ENCODE measurements at regions not wholly inside any gene's neighbourhood (a gene's known extent, or its start where the extent isn't known, plus 50 kb on each side); places are given as distances from the start of the nearest gene placed in this dataset.
"Not testable (repeated sequence)": the region's sequence is repeated elsewhere in the genome, so short reads cannot be mapped to it uniquely, and the experiment has no call there.

GRCh38 chr5:87756951-87757350 lies 344.2 kb upstream of the CCNH start:
- DNase-seq (ENCODE audit: low read depth in 4 of 4, low spot score in 3 of 4), result no peak

DNA sequence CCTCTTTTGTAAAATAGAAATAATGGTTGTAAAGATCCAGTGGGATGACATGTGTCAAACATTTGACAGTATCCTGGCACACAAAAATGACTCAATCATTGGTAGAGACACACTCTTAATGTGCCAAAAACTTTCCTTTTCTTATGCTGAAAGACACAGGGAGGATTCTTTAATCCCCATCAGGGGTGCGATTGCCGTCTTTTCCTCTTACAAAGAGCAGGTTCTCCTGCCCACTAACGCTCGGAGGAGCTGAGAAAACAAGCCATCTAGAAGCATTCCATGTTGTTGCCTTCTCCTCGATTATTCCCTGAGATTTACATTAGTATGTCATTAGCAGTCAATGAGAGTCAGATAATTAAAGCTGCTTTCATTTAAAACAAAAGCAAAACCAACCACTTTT lies 342.6 kb upstream of the CCNH start:
- no peak for DNase-seq (ENCODE audit: low read depth in 4 of 4, low spot score in 3 of 4)

- DNase-seq (ENCODE audit: low read depth in 4 of 4, low spot score in 3 of 4), result no peak
Measured at GRCh38 chr5:87754009-87754757, 341.5 kb upstream of the CCNH start.

DNA sequence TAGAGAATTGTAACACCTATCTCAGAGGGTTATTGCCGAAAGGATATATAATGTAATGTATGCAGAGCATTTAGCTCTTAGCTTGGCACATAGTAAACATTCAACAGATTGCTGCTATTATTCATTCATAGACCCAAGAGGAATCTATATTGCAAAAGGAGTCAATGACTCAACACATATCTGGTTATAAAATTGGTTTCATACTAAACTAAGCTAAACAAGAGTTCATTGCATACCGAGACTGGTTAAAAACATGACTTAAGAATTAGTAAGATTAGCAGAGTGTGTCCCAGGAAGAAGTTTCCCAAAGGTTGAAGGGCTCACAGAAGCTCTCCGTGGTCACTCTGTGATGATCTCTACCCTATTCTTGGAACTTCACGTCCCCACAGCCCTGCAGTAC lies 339.6 kb upstream of the CCNH start:
- DNase-seq (ENCODE audit: low read depth in 4 of 4, low spot score in 3 of 4), result no peak

DNA sequence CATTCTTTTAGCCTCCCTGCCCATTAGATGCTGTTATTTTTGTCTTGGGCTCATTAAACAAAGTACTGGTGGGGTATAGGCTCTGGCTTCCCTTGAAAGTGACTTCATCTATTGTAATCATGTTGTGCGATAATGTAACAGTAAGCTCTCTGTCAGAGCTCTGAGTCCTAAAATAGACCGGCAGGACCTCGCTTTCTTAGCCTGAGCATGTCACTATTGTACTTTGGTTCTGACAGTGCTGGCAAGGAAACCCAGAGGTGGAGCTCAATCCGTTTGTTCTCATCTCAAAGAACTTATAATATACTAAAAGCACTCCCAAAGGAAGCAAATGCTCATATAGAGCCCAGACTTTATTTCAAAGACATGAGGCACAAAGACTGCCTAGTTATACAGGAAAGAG lies 339.1 kb upstream of the CCNH start:
- no peak for DNase-seq (ENCODE audit: low read depth in 4 of 4, low spot score in 3 of 4)

DNA sequence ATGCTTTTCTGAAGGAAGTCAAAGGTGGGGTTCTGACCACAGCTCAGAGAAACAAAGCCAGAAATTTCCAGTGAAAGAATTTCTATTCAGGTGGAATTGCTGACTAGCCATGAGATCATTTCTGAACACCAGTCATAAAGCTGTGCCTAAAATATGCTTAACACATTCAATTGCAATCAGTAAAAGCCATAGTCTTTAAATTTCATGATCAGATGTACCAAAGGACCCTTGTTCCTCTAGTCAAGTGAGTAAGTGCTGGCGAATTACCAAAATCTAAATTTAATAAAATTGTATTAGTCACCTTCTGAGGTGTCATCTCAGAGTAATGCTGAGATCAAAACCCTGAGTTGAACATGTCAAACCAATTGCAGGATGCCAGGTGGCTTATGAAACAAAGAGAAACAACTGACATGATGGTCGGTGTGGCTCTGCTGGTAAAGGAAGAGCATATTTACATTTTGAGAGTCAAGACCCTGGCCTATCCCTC lies 334.2 kb upstream of the CCNH start:
- DNase-seq (ENCODE audit: low read depth in 4 of 4, low spot score in 3 of 4), result no peak

GRCh38 chr5:87746341-87746740 lies 333.6 kb upstream of the CCNH start:
- no peak for DNase-seq (ENCODE audit: low read depth in 4 of 4, low spot score in 3 of 4)

DNA sequence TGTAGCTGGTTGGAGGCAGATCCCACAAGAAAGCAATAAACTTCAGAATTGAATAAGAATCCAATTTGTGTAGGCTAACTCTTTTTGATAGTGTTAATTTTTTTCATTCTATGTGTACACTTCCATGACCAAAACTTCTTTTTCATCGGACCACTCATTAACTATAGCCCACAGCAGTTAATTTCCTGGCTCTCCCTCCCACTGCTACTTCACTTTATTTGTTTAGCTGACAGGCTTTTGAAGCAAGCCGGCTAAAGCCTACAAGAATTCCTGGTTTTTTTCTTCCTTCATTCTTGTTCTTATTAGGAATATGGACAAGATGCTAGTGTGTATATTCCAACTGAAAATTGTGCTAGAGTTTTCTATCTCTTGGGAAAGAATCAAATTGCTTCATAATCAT lies 329.2 kb upstream of the CCNH start:
- DNase-seq (ENCODE audit: low read depth in 4 of 4, low spot score in 3 of 4), result peak in 2 of 4 donors; percentile 5 to 14

GRCh38 chr5:87735923-87736322 lies 323.2 kb upstream of the CCNH start:
- DNase-seq (ENCODE audit: low read depth in 4 of 4, low spot score in 3 of 4), result no peak

GRCh38 chr5:87733897-87734296 lies 321.2 kb upstream of the CCNH start:
- DNase-seq (ENCODE audit: low read depth in 4 of 4, low spot score in 3 of 4), result no peak

- no peak for DNase-seq (ENCODE audit: low read depth in 4 of 4, low spot score in 3 of 4)
Measured at GRCh38 chr5:87732875-87733768, 320.4 kb upstream of the CCNH start.

DNA sequence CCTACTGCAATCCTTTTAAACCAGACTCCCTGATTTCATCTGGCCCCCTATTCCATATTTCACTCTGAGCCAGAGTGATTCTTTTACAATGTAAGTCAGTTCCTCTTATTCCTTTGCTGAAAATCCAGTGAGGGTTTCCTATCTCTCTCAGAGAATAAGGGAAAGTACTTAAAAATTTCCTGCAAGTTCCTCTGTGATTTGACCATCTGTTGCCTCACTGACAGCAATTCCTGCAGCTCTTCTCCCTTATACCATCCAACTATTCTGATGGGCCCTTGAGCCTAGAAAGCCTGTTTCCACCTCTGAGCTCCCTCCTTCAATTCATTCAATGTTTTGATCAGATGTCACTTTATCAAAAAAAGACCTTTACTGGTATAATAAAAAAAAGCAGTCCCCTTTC lies 317.1 kb upstream of the CCNH start:
- DNase-seq (ENCODE audit: low read depth in 4 of 4, low spot score in 3 of 4), result no peak

- no peak for DNase-seq (ENCODE audit: low read depth in 4 of 4, low spot score in 3 of 4)
Measured at GRCh38 chr5:87722286-87722685, 309.6 kb upstream of the CCNH start.

DNA sequence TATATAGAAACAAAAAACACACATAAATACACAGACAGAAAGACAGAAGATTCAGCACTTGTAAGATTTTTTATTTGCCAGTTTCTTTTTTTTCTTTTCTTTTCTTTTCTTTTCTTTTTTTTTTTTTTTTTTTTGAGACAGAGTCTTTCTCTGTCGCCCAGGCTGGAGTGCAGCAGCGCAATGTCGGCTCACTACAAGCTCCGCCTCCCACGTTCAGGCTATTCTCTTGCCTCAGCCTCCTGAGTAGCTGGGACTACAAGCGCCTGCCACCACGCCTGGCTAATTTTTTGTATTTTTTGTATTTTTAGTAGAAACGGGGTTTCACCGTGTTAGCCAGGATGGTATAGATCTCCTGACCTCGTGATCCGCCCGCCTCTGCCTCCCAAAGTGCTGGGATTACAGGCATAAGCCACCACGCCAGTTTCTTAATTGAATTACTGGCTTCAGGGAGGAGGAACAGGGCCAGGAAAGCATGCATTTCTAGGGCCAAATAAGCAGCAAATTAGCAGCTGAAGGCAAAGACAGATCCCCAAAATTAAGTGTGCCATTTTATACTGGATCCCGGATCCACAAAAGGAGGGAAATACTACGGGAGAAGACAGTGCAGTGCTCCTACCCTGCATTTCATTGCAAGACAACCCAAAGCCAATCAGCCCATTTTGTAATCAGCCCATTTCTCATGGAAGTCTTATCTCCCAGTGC lies 305.6 kb upstream of the CCNH start:
- not testable (repeated sequence) for DNase-seq (ENCODE audit: low read depth in 4 of 4, low spot score in 3 of 4)

DNA sequence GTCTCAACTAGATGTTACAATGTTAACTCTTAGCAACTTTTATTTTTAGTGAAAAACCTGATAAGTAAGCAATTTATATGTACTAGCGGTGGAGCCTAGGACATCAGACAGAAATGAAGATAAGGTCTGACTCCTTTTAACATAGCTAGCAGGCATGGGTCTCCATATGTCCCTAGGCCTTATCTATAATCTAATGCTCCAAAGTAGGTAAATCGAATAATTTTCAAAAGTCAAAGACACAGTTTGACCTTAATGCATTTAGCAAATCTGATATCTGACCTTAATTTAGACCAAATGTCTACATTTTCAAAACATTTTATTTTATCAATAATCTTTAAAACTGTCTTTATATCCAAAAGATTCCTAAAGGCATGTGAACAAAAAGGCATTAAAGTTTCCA lies 305.0 kb upstream of the CCNH start:
- no peak for DNase-seq (ENCODE audit: low read depth in 4 of 4, low spot score in 3 of 4)

DNA sequence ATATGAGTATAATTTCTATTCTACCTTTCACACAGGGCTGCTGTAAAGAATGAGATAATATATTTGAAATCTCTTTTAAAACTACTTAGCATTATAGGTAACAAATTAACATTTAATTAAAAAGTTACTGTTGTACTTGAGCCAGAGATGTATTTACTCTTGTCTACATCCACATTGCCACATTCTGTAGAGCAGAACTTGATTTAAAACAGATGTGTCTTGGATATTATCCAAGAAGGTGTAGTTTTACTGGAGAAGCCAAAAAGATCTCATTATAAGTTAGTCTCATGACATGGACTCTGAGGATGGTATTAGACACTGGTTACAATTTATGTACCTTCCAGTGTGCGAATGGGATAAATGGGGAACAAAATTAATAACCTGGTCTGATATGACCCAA lies 293.1 kb upstream of the CCNH start:
- no peak for DNase-seq (ENCODE audit: low read depth in 4 of 4, low spot score in 3 of 4)

DNA sequence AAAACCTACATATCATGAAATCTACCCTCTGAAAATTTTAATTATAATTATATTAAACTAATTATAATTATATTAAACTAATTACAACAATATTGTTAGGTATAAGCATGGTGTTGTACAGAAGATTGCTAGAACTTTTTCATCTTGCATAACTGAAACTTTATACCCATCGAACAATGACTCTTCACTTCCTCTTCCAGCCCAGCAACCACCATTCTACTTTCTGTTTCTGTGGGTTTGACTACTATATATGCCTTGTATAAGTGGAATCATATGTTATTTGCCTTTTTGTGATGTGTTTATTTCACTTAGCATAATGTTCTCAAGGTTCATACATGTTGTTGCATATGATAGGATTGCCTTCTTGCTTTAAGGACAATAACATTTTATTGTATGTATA lies 274.2 kb upstream of the CCNH start:
- DNase-seq (ENCODE audit: low read depth in 4 of 4, low spot score in 3 of 4), result no peak

GRCh38 chr5:87686018-87686417 lies 273.3 kb upstream of the CCNH start:
- DNase-seq (ENCODE audit: low read depth in 4 of 4, low spot score in 3 of 4), result no peak

GRCh38 chr5:87674235-87674634 lies 261.5 kb upstream of the CCNH start:
- no peak for DNase-seq (ENCODE audit: low read depth in 4 of 4, low spot score in 3 of 4)

DNA sequence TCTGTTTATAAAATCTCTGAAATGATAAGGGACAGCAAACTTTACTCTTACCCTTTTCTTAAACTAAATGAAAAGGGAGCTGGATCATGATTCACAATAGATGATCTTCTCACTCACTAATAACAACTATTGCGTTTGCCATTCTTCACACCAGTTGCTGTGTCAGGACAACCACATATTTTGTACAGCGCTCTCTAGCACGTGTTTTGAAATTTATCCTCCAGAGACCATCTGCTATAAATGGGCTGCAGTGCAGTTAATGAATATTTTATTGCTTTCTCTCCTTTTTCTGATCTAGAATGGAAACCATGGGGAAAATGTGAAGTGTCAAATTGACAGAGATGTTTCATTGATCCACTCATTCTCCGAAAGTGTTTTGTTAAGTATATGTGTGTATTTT lies 258.4 kb upstream of the CCNH start:
- DNase-seq (ENCODE audit: low read depth in 4 of 4, low spot score in 3 of 4), result no peak

DNA sequence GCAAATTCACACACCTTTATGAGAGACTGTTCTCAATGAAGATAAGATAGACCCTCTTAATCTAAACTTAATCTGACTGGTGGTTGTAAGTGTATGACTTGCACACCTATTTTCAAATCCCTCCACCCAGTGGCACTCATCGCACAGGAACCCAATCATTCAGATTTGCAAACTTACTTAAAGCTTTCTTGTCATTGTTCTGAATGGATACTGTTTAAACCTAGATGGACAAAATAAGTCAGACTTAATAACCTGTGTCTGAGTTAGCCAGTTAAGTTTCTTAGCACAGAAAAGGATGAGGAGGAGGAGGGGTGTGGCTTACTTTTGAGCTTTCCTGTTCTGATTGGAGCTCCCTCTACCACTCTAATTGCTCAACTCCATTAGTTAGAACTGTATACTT lies 252.4 kb upstream of the CCNH start:
- DNase-seq (ENCODE audit: low read depth in 4 of 4, low spot score in 3 of 4), result no peak

All from left renal pelvis (tissue), 4 donors.